HL-60 (cell line): ENCODE measurements at regions not wholly inside any gene's neighbourhood (a gene's known extent, or its start where the extent isn't known, plus 50 kb on each side); places are given as distances from the start of the nearest gene placed in this dataset.
"Not testable (repeated sequence)": the region's sequence is repeated elsewhere in the genome, so short reads cannot be mapped to it uniquely, and the experiment has no call there.

Experiments
- DNase-seq, 2 experiments: peaks; one replicate each; pipeline ENCODE4 v3.0.0-alpha.2; 2010 to 2020; ENCODE audit warnings: low read depth in 1 of 2, low spot score in 1 of 2
- H3K27ac ChIP-seq: fragments of 250-450 bp; sonication (Bioruptor Pico); replicated peaks from 2 replicates; pipeline ENCODE4 v1.5.1; 2020; ENCODE audit warnings: mild to moderate bottlenecking, moderate library complexity
- H3K27me3 ChIP-seq: fragments of 250-450 bp; sonication (Bioruptor Pico); 2 replicates; pipeline ENCODE4 v1.5.1; 2021; ENCODE audit warnings: mild to moderate bottlenecking, moderate library complexity; ENCODE audit not compliant: insufficient read depth, poor library complexity, severe bottlenecking
- H3K4me3 ChIP-seq: replicated peaks from 2 replicates; pipeline ENCODE4 v1.5.1; 2011; ENCODE audit warnings: mild to moderate bottlenecking, control low read depth, low read length; ENCODE audit not compliant: insufficient read depth
- CTCF ChIP-seq: IDR thresholded peaks from one replicate; pipeline ENCODE4 v1.5.1; 2011; ENCODE audit warnings: low read length, control low read depth, inconsistent platforms; ENCODE audit not compliant: insufficient read depth
- GABPA ChIP-seq: IDR thresholded peaks from 2 replicates; pipeline ENCODE4 v1.6.1; 2012; ENCODE audit warnings: low read depth
- POLR2AphosphoS5 ChIP-seq: IDR thresholded peaks from 2 replicates; pipeline ENCODE4 v1.6.1; 2012; ENCODE audit warnings: low read depth
- REST ChIP-seq: IDR thresholded peaks from 2 replicates; pipeline ENCODE4 v1.6.1; 2012; ENCODE audit warnings: low read depth; ENCODE audit not compliant: insufficient replicate concordance
- SPI1 ChIP-seq: IDR thresholded peaks from 2 replicates; pipeline ENCODE4 v1.6.1; 2012; ENCODE audit warnings: low read depth, mild to moderate bottlenecking, borderline replicate concordance

- TF ChIP-seq SPI1 = no peak
- no peak for TF ChIP-seq REST
- TF ChIP-seq POLR2AphosphoS5 = no peak
- TF ChIP-seq GABPA = no peak
- no peak for TF ChIP-seq CTCF
- no peak overlapping the region for H3K27ac ChIP-seq
Observed at GRCh38 chr1:3995141-3995780, 95.2 kb upstream of the C1orf174 start.

GRCh38 chr1:3996846-3997705 lies 97.0 kb upstream of the C1orf174 start:
- DNase-seq = no peak
- Histone ChIP-seq H3K27ac (no peak overlapping the region), H3K4me3 (no peak overlapping the region), H3K27me3 (no peaks in the 10 kb centered on the region)
- TF ChIP-seq POLR2AphosphoS5 = no peak
- no peak for TF ChIP-seq REST
- no peak for TF ChIP-seq GABPA
- no peak for TF ChIP-seq CTCF
- no peak for TF ChIP-seq SPI1

More at GRCh38 chr1:3995141-3995780, 95.2 kb upstream of the C1orf174 start:
- DNase-seq = no peak
- Histone ChIP-seq H3K27me3 (no peaks in the 10 kb centered on the region), H3K4me3 (no peak overlapping the region)

GRCh38 chr1:3998086-3998485 lies 98.0 kb upstream of the C1orf174 start:
- Histone ChIP-seq H3K27ac (no peak overlapping the region), H3K27me3 (no peaks in the 10 kb centered on the region), H3K4me3 (no peak overlapping the region)
- TF ChIP-seq REST (no peak), POLR2AphosphoS5 (no peak), GABPA (no peak), SPI1 (no peak), CTCF (no peak)
- DNase-seq = no peak

GRCh38 chr1:3999514-3999913 lies 99.4 kb upstream of the C1orf174 start:
- not testable (repeated sequence) for H3K27ac ChIP-seq, DNase-seq, H3K4me3 ChIP-seq, H3K27me3 ChIP-seq
